GM23248 (cell line): ENCODE measurements at regions not wholly inside any gene's neighbourhood (a gene's known extent, or its start where the extent isn't known, plus 50 kb on each side); places are given as distances from the start of the nearest gene placed in this dataset.
A peak's percentile ranks its signal among the peaks of the same experiment; 100 is the strongest.

Experiments used
- DNase-seq: peaks from one replicate; pipeline ENCODE4 v3.0.0-alpha.2; 2015
- H2AFZ ChIP-seq: fragments of 200-600 bp; sonication (generic); 2 replicates; pipeline ENCODE4 v1.6.1; 2016; ENCODE audit warnings: antibody characterized with exemption
- H3F3A ChIP-seq: fragments of 200-600 bp; sonication (generic); 2 replicates; pipeline ENCODE4 v1.6.1; 2016; ENCODE audit warnings: mild to moderate bottlenecking, antibody characterized with exemption, mixed run types; ENCODE audit not compliant: insufficient read depth
- H3K27ac ChIP-seq: fragments of 200-600 bp; sonication (generic); 2 replicates; pipeline ENCODE4 v1.5.1; 2016; ENCODE audit warnings: mild to moderate bottlenecking
- H3K27me3 ChIP-seq: fragments of 200-600 bp; sonication (generic); replicated peaks from 2 replicates; pipeline ENCODE4 v1.6.1; 2016; ENCODE audit warnings: mild to moderate bottlenecking; ENCODE audit not compliant: insufficient read depth
- H3K36me3 ChIP-seq: fragments of 200-600 bp; sonication (generic); 2 replicates; pipeline ENCODE4 v1.6.1; 2016; ENCODE audit warnings: low read depth, mild to moderate bottlenecking
- H3K4me1 ChIP-seq: fragments of 200-600 bp; sonication (generic); 2 replicates; pipeline ENCODE4 v1.6.1; 2016; ENCODE audit warnings: mild to moderate bottlenecking; ENCODE audit not compliant: insufficient read depth
- H3K4me2 ChIP-seq: fragments of 200-600 bp; sonication (generic); one replicate; pipeline ENCODE4 v1.6.1; 2016; ENCODE audit warnings: mild to moderate bottlenecking; ENCODE audit not compliant: unreplicated experiment
- H3K4me3 ChIP-seq: fragments of 200-600 bp; sonication (generic); 2 replicates; pipeline ENCODE4 v1.5.1; 2016; ENCODE audit warnings: mild to moderate bottlenecking
- H3K79me2 ChIP-seq: fragments of 200-600 bp; sonication (generic); 2 replicates; pipeline ENCODE4 v1.6.1; 2016; ENCODE audit warnings: mild to moderate bottlenecking; ENCODE audit not compliant: insufficient read depth
- H3K9ac ChIP-seq: fragments of 200-600 bp; sonication (generic); 2 replicates; pipeline ENCODE4 v1.6.1; 2016; ENCODE audit warnings: mild to moderate bottlenecking
- H3K9me2 ChIP-seq: fragments of 200-600 bp; sonication (generic); 2 replicates; pipeline ENCODE4 v1.6.1; 2016; ENCODE audit warnings: mixed run types, mild to moderate bottlenecking, moderate library complexity; ENCODE audit not compliant: insufficient read depth
- H3K9me3 ChIP-seq: fragments of 200-600 bp; sonication (generic); one replicate; pipeline ENCODE4 v1.6.1; 2017; ENCODE audit warnings: low read depth
- H4K20me1 ChIP-seq: fragments of 200-600 bp; sonication (generic); 2 replicates; pipeline ENCODE4 v1.6.0; 2016; ENCODE audit not compliant: insufficient read depth
- EZH2 ChIP-seq: fragments of 200-600 bp; sonication (generic); IDR thresholded peaks from 2 replicates; pipeline ENCODE4 v1.6.1; 2018; ENCODE audit warnings: antibody characterized with exemption, mild to moderate bottlenecking; ENCODE audit not compliant: insufficient read depth, poor library complexity, severe bottlenecking
- EZH2phosphoT487 ChIP-seq: fragments of 200-600 bp; sonication (generic); IDR thresholded peaks from 2 replicates; pipeline ENCODE4 v1.6.1; 2018; ENCODE audit warnings: antibody characterized with exemption, moderate library complexity, mild to moderate bottlenecking, low read depth; ENCODE audit not compliant: insufficient read depth
- WGBS, 2 experiments: methylation state at CpG; one replicate each; pipeline ENCODE4 v1.1.6; 2015 to 2017; ENCODE audit warnings: low lambda C conversion rate in 2 of 2, low coverage in 1 of 2; ENCODE audit errors: missing lambda C conversion rate in 2 of 2; 5-methylcytosine and 5-hydroxymethylcytosine counted together
- in situ Hi-C: fragments of 300-500 bp; cut with MboI; formaldehyde crosslinking; loops from 2 replicates; pipeline ENCODE4 v1.15.0; 2020

GRCh38 chr15:47437491-47437890 is 279.8 kb upstream of the SEMA6D start:
- H4K20me1 ChIP-seq: no peaks in the 10 kb centered on the region
- TF ChIP-seq EZH2 (no peak), EZH2phosphoT487 (no peak)
- no peaks in the 10 kb centered on the region for H3K9me2 ChIP-seq
- no peak overlapping the region for H3K9ac ChIP-seq
- no peaks in the 10 kb centered on the region for H3K9me3 ChIP-seq
- no peaks in the 10 kb centered on the region for H3F3A ChIP-seq
- H2AFZ ChIP-seq: no peak overlapping the region
- no peaks in the 10 kb centered on the region for H3K27me3 ChIP-seq
- in situ Hi-C loops: no loop called here
- H3K27ac ChIP-seq: no peak overlapping the region
- H3K4me1 ChIP-seq: peaks cover 6% of the 10 kb centered on the region; the same call in 1 of the 2 replicates
- no peak overlapping the region for H3K4me3 ChIP-seq
- no peaks in the 10 kb centered on the region for H3K36me3 ChIP-seq
- no peak for DNase-seq
- no peaks in the 10 kb centered on the region for H3K79me2 ChIP-seq
- no peak overlapping the region for H3K4me2 ChIP-seq

DNA sequence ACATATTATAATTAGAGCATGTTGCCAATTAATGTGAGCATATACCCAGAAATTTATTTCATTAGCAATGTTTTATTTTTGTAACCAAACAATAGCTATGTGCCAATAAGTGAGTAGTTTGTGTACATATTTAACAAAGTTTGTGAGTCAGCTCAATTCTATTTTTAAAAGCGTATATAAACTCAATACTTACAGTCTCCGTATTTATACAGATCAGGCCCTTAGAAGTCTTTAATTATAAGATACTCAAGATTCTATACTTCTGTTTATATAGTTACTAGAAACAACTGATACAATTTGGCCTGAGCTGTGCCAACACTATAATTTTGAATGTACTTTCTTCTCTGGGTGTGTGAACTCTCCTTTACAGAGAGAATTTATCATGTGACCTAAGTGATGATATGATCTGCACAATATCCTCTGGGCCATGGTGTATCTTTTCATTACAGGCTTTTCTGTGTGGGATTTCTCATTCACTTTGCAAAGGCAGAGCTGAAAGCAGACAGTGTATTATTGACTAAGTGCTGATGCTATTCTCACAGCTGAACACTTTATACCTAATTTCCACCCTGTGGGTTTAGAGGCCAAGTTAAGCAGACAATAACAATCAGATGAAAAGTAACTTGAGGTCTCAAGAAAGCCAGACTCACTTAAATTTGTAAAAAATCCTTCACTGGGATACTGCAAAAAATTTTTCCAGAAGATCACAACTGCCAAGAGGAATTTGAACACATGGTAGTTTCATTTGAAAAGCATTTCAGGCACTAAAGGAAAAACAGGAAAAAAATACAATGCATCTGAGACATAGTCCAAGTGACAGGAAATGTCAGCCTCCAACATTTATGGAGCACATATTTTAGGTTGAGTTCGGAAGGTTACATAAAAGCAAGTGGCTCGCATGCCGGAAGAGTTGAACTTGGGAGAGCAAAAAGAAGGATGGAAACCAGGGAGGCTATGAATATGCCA is 277.9 kb upstream of the SEMA6D start:
- Histone ChIP-seq H3K27ac (no peak overlapping the region), H3F3A (no peaks in the 10 kb centered on the region), H3K4me2 (no peak overlapping the region), H3K9ac (no peak overlapping the region), H3K79me2 (no peaks in the 10 kb centered on the region), H4K20me1 (no peaks in the 10 kb centered on the region), H3K4me3 (no peak overlapping the region), H3K27me3 (no peaks in the 10 kb centered on the region), H3K4me1 (no peaks in the 10 kb centered on the region), H2AFZ (no peak overlapping the region), H3K9me3 (no peaks in the 10 kb centered on the region), H3K36me3 (no peaks in the 10 kb centered on the region), H3K9me2 (no peaks in the 10 kb centered on the region)
- 25 to 26% methylated on average over 5 of the region's 5 CpGs for WGBS, 2 experiments
- no peak for TF ChIP-seq EZH2phosphoT487
- TF ChIP-seq EZH2: no peak
- peak; percentile 2 for DNase-seq
- in situ Hi-C loops: no loop called here

- no peak overlapping the region for H3K27ac ChIP-seq
- DNase-seq: no peak
- H3K9ac ChIP-seq: no peak overlapping the region
- in situ Hi-C loops: no loop called here
- H3K9me3 ChIP-seq: no peaks in the 10 kb centered on the region
- no peaks in the 10 kb centered on the region for H3K27me3 ChIP-seq
- H3K4me2 ChIP-seq: no peak overlapping the region
- H3K9me2 ChIP-seq: no peaks in the 10 kb centered on the region
- H3K36me3 ChIP-seq: no peaks in the 10 kb centered on the region
- H3F3A ChIP-seq: no peaks in the 10 kb centered on the region
- H3K4me1 ChIP-seq: no peaks in the 10 kb centered on the region
- WGBS, 2 experiments: 30 to 33% methylated on average over 1 of the region's 1 CpG
- TF ChIP-seq EZH2phosphoT487 (no peak), EZH2 (no peak)
- no peak overlapping the region for H2AFZ ChIP-seq
- no peak overlapping the region for H3K4me3 ChIP-seq
- no peaks in the 10 kb centered on the region for H4K20me1 ChIP-seq
- H3K79me2 ChIP-seq: no peaks in the 10 kb centered on the region
These were observed 274.9 kb upstream of the SEMA6D start for GRCh38 chr15:47442371-47442770.

- Histone ChIP-seq H3K9ac (no peak overlapping the region), H3K9me3 (no peaks in the 10 kb centered on the region), H3K36me3 (no peaks in the 10 kb centered on the region), H3K4me2 (no peak overlapping the region), H3F3A (no peaks in the 10 kb centered on the region), H3K79me2 (no peaks in the 10 kb centered on the region), H3K27me3 (no peaks in the 10 kb centered on the region), H3K4me3 (no peak overlapping the region), H3K4me1 (no peaks in the 10 kb centered on the region), H4K20me1 (no peaks in the 10 kb centered on the region), H2AFZ (no peak overlapping the region), H3K9me2 (no peaks in the 10 kb centered on the region), H3K27ac (no peak overlapping the region)
- TF ChIP-seq EZH2phosphoT487: no peak
- no peak for TF ChIP-seq EZH2
- in situ Hi-C loops: no loop called here
- WGBS, 2 experiments: 11 to 19% methylated on average over 2 of the region's 2 CpGs
- no peak for DNase-seq
These were observed 273.5 kb upstream of the SEMA6D start for GRCh38 chr15:47443839-47444238.
